HFF-Myc (cell line): ENCODE measurements at regions not wholly inside any gene's neighbourhood (a gene's known extent, or its start where the extent isn't known, plus 50 kb on each side); places are given as distances from the start of the nearest gene placed in this dataset.

Source experiments
- DNase-seq: peaks from one replicate; pipeline ENCODE4 v3.0.0-alpha.2; 2011; ENCODE audit warnings: low read depth; ENCODE audit errors: extremely low read depth
- H3K4me3 ChIP-seq: replicated peaks from 2 replicates; pipeline ENCODE4 v1.5.1; 2011; ENCODE audit warnings: low read depth, mild to moderate bottlenecking, control low read depth, low read length
- CTCF ChIP-seq: IDR thresholded peaks from 2 replicates; pipeline ENCODE4 v1.5.1; 2012; ENCODE audit warnings: mild to moderate bottlenecking, low read depth, low read length, control low read depth; ENCODE audit errors: missing control alignments

DNA sequence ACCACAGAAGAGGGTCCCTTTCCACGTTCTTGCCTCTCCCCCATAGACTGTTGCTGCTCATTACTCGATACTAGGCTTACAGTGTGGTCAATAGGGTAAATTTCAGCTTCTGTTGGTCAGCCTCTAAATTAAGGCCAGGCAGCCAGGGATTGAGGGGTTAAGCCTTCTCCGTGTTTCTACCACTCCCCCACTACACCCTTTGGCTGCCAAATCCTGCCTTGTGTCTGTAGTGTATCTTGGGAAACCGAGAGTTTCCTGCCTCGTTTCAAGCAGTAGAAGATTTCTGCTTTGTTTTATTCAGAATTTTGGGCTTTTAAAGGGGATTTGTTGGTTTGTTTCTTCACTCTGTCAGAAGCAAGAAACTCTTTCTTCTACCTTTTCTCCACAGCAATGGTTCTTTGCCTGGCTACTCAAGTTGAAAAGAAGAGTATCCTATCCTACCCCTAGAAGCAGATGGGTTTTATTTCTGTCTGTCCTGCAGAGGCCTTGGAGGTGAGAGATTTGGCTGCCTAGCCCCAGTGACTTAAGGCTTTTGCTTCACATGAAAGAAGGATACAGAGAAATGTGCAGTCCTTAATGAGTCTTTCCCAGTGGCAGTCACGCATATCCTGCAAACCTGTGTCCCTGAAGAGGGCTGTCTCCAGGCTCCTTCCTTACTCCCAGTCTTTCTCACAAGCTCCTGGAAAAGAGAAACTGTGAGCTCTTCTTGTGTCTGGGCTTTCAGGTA, 261.5 kb upstream of the TANK start:
- no peak for TF ChIP-seq CTCF

DNA sequence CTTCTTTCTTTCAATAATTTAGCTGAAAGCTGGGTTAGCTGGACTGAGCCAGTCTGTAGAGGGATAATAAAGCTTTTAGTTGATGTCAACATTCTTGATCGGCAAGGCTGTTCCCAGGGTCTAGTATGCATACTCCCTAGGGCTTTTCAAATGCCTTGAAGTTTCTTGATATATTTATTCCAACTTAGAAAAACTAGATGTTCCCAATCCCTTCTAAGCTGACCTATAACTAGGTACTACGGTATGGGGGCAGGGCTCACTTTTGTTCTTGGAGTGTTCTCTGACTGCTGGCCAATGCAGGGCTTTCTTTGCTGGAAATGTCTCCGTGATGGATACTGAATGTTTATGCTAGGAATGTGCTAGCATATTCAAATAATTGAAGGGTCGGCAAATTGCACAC, 258.6 kb upstream of the TANK start:
- DNase-seq = no peak
- TF ChIP-seq CTCF = no peak
- no peak overlapping the region for H3K4me3 ChIP-seq

More for the DNA sequence above, 261.5 kb upstream of the TANK start:
- no peak overlapping the region for H3K4me3 ChIP-seq
- no peak for DNase-seq

DNA sequence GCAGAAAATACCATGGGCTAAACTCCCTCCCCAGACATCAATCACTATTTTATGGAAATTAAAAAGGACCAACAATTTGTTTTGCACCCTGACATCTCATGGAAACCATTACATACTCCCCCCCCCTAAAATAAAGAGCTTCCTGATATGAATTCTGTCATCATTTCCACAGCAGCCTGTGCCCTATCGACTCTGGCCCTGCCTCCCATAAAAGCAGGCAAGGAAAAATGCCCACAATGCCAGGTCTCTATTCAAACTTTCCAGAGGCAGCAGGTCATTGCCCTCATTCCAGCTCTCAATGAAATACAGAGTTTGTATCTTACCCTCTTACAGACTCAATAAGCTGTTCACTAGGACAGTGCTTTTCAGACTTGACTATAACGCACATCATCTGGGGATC, 254.4 kb upstream of the TANK start:
- H3K4me3 ChIP-seq = no peak overlapping the region
- TF ChIP-seq CTCF = no peak
- no peak for DNase-seq

DNA sequence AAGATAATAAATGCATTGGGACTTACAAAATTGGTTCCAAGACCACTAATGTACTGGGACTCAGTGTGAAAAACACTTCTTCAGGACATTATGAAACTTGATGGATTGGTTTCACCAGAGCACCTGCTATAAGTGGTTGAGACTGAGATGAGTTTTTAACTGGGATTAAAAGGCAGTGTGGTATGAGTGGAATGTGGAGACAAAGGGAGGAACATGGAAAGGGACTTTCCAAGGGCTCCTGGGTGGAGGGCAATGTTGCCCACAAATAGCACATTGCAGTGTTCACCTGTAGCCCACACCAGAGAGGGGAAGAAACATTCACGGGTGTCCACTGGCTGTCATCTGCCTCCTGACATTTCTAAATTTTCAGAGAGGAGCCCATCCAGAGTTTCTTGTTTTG, 253.3 kb upstream of the TANK start:
- no peak for TF ChIP-seq CTCF
- DNase-seq = no peak
- H3K4me3 ChIP-seq = no peak overlapping the region

GRCh38 chr2:160907738-160908137, 252.5 kb upstream of the TANK start:
- no peak overlapping the region for H3K4me3 ChIP-seq
- DNase-seq = no peak
- TF ChIP-seq CTCF = no peak

GRCh38 chr2:160908157-160908556, 252.1 kb upstream of the TANK start:
- no peak for DNase-seq
- no peak for TF ChIP-seq CTCF
- H3K4me3 ChIP-seq = no peak overlapping the region

- H3K4me3 ChIP-seq = no peak overlapping the region
- TF ChIP-seq CTCF = no peak
- no peak for DNase-seq
Measured at GRCh38 chr2:160909781-160910242, 250.4 kb upstream of the TANK start.
